H9 (cell line): ENCODE measurements at regions not wholly inside any gene's neighbourhood (a gene's known extent, or its start where the extent isn't known, plus 50 kb on each side); places are given as distances from the start of the nearest gene placed in this dataset.

Source experiments
- DNase-seq: peaks from one replicate; pipeline ENCODE4 v3.0.0-alpha.2; 2017
- H2AFZ ChIP-seq: one replicate; pipeline ENCODE4 v1.6.1; 2013; ENCODE audit warnings: mild to moderate bottlenecking, low read length, control low read depth, moderate library complexity
- H2AK5ac ChIP-seq: 2 replicates; pipeline ENCODE4 v1.6.1; 2013; ENCODE audit warnings: low read length, control low read depth, mixed read lengths; ENCODE audit not compliant: insufficient read length
- H2BK120ac ChIP-seq: one replicate; pipeline ENCODE4 v1.6.1; 2013; ENCODE audit warnings: low read depth, mild to moderate bottlenecking, low read length, control low read depth, inconsistent platforms; ENCODE audit not compliant: poor library complexity, severe bottlenecking
- H2BK12ac ChIP-seq: 2 replicates; pipeline ENCODE4 v1.6.1; 2013; ENCODE audit warnings: low read length, control low read depth, mixed read lengths, low read depth; ENCODE audit not compliant: insufficient read length
- H2BK15ac ChIP-seq: 2 replicates; pipeline ENCODE4 v1.6.1; 2013; ENCODE audit warnings: low read depth, low read length, control low read depth
- H2BK20ac ChIP-seq: one replicate; pipeline ENCODE4 v1.6.1; 2013; ENCODE audit warnings: low read depth, mild to moderate bottlenecking, low read length, control low read depth, inconsistent platforms; ENCODE audit not compliant: poor library complexity, severe bottlenecking
- H2BK5ac ChIP-seq: 2 replicates; pipeline ENCODE4 v1.6.1; 2013; ENCODE audit warnings: low read length, control low read depth, mixed read lengths; ENCODE audit not compliant: insufficient read length
- H3K14ac ChIP-seq: 2 replicates; pipeline ENCODE4 v1.6.1; 2013; ENCODE audit warnings: low read length, control low read depth; ENCODE audit not compliant: insufficient read depth
- H3K18ac ChIP-seq: 2 replicates; pipeline ENCODE4 v1.6.1; 2013; ENCODE audit warnings: low read depth, mild to moderate bottlenecking, mixed read lengths, low read length, control low read depth; ENCODE audit not compliant: insufficient read length
- H3K23ac ChIP-seq: 2 replicates; pipeline ENCODE4 v1.6.1; 2013; ENCODE audit warnings: low read length, control low read depth, mixed read lengths, low read depth; ENCODE audit not compliant: insufficient read length
- H3K23me2 ChIP-seq: 2 replicates; pipeline ENCODE4 v1.6.1; 2013; ENCODE audit warnings: low read depth, mild to moderate bottlenecking, mixed read lengths, low read length, control low read depth; ENCODE audit not compliant: insufficient read length, poor library complexity, severe bottlenecking
- H3K27ac ChIP-seq: 2 replicates; pipeline ENCODE4 v1.5.1; 2013; ENCODE audit warnings: low read length, control low read depth, mixed read lengths, low read depth; ENCODE audit not compliant: insufficient read length
- H3K27me3 ChIP-seq: 2 replicates; pipeline ENCODE4 v1.6.1; 2013; ENCODE audit warnings: low read length, control low read depth, inconsistent platforms; ENCODE audit not compliant: insufficient read depth
- H3K4ac ChIP-seq: 2 replicates; pipeline ENCODE4 v1.6.1; 2013; ENCODE audit warnings: low read depth, mild to moderate bottlenecking, control low read depth, inconsistent platforms, low read length, moderate library complexity
- H3K4me1 ChIP-seq: 2 replicates; pipeline ENCODE4 v1.6.1; 2013; ENCODE audit warnings: low read length, control low read depth, inconsistent platforms; ENCODE audit not compliant: insufficient read depth
- H3K4me2 ChIP-seq: 2 replicates; pipeline ENCODE4 v1.6.1; 2013; ENCODE audit warnings: low read length, control low read depth, mixed read lengths; ENCODE audit not compliant: insufficient read length, insufficient read depth
- H3K56ac ChIP-seq: 2 replicates; pipeline ENCODE4 v1.6.1; 2013; ENCODE audit warnings: low read depth, mild to moderate bottlenecking, mixed read lengths, low read length, control low read depth; ENCODE audit not compliant: insufficient read length
- H3K79me1 ChIP-seq: 2 replicates; pipeline ENCODE4 v1.6.1; 2013; ENCODE audit warnings: low read depth, mild to moderate bottlenecking, moderate library complexity, low read length, control low read depth, inconsistent platforms; ENCODE audit not compliant: insufficient read depth, poor library complexity, severe bottlenecking
- H3K79me2 ChIP-seq: 2 replicates; pipeline ENCODE4 v1.6.1; 2013; ENCODE audit warnings: low read length, control low read depth, inconsistent platforms; ENCODE audit not compliant: insufficient read depth
- H3K9ac ChIP-seq: 2 replicates; pipeline ENCODE4 v1.6.1; 2013; ENCODE audit warnings: low read length, control low read depth, mixed read lengths; ENCODE audit not compliant: insufficient read length; ENCODE audit errors: extremely low read depth
- H3K9me3 ChIP-seq: one replicate; pipeline ENCODE4 v1.6.1; 2013; ENCODE audit warnings: low read depth, low read length, inconsistent platforms; ENCODE audit not compliant: control insufficient read depth
- H3T11ph ChIP-seq: one replicate; pipeline ENCODE4 v1.6.1; 2013; ENCODE audit warnings: mild to moderate bottlenecking, low read length, control low read depth, inconsistent platforms
- H4K20me1 ChIP-seq: one replicate; pipeline ENCODE4 v1.6.1; 2013; ENCODE audit not compliant: control insufficient read depth, insufficient read length, insufficient read depth
- H4K5ac ChIP-seq: 2 replicates; pipeline ENCODE4 v1.6.1; 2013; ENCODE audit warnings: low read depth, mild to moderate bottlenecking, mixed read lengths, low read length, control low read depth; ENCODE audit not compliant: insufficient read length
- H4K8ac ChIP-seq: replicated peaks from 2 replicates; pipeline ENCODE4 v1.6.1; 2013; ENCODE audit warnings: low read length, control low read depth, mixed read lengths, low read depth; ENCODE audit not compliant: insufficient read length
- H4K91ac ChIP-seq: 2 replicates; pipeline ENCODE4 v1.6.1; 2013; ENCODE audit warnings: low read depth, mild to moderate bottlenecking, moderate library complexity, mixed read lengths, low read length, control low read depth; ENCODE audit not compliant: insufficient read length
- H3K27ac Mint-ChIP-seq, 3 experiments: 2 replicates in 2 of 3; 3 replicates in 1 of 3; pipeline ENCODE4 v1.8.0; 2020 to 2021; ENCODE audit warnings: mixed read lengths in 3 of 3, mild to moderate bottlenecking in 1 of 3, moderate library complexity in 1 of 3
- H3K27me3 Mint-ChIP-seq: 2 replicates; pipeline ENCODE4 v1.8.0; 2021; ENCODE audit warnings: low read depth, mild to moderate bottlenecking, moderate library complexity, mixed read lengths
- H3K36me3 Mint-ChIP-seq, 3 experiments: 2 replicates in 2 of 3; 3 replicates in 1 of 3; pipeline ENCODE4 v1.8.0; 2020 to 2021; ENCODE audit warnings: low read depth in 3 of 3, mixed read lengths in 3 of 3; ENCODE audit not compliant: insufficient read depth in 1 of 3
- H3K4me1 Mint-ChIP-seq, 2 experiments: 2 replicates each; pipeline ENCODE4 v1.8.0; 2020; ENCODE audit warnings: mixed read lengths in 2 of 2
- H3K4me3 Mint-ChIP-seq, 2 experiments: 2 replicates in 1 of 2; 3 replicates in 1 of 2; pipeline ENCODE4 v1.8.0; 2020 to 2021; ENCODE audit warnings: mild to moderate bottlenecking in 2 of 2, mixed read lengths in 2 of 2, moderate library complexity in 1 of 2
- H3K9me3 Mint-ChIP-seq, 2 experiments: 2 replicates in 1 of 2; 3 replicates in 1 of 2; pipeline ENCODE4 v1.8.0; 2020; ENCODE audit warnings: mild to moderate bottlenecking in 2 of 2, mixed read lengths in 2 of 2, moderate library complexity in 1 of 2
- CTCF ChIP-seq: fragments of 200-600 bp; sonication (generic); conservative IDR thresholded peaks from 3 replicates; pipeline ENCODE4 v1.8.0; 2021; ENCODE audit warnings: antibody characterized with exemption, mild to moderate bottlenecking
- WGBS: extraction: QIAGEN DNeasy Blood & Tissue Kit; methylation state at CpG from one replicate; pipeline ENCODE4 v1.1.7; 2013; ENCODE audit warnings: missing lambda C conversion rate, low lambda C conversion rate, mixed read lengths; ENCODE audit not compliant: insufficient read length; ENCODE audit errors: extremely low coverage; 5-methylcytosine and 5-hydroxymethylcytosine counted together

DNA sequence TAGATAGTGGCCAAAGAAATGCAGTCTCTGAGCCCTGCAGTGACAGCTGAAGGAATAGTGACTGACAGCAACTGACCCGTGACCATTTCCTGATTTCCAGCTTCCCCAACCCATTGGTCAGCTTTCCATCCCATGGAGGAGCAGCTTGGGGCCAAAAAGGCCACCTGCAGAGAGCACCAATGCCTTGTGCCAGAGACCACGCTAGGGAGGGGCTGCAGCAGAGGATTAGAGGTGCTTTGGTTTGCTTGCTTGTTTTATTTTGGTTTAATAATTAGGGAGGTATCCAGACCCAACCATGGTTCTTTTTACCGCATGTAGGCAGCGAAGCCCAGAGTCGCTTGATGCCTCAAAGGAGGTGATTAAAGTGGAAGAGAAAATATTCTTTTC, 61.3 kb upstream of the SIAH1 start:
- Mint-ChIP-seq H3K4me1 (peaks cover 10 to 14% of the 10 kb centered on the region in 2 experiments), H3K27ac (peak overlapping the region in 1 of 3 experiments; percentile 70; a peak in 1 of 7 replicates), H3K9me3 (no peaks in the 10 kb centered on the region), H3K36me3 (no peaks in the 10 kb centered on the region), H3K4me3 (no peak overlapping the region), H3K27me3 (no peaks in the 10 kb centered on the region)
- Histone ChIP-seq H3K9me3 (no peaks in the 10 kb centered on the region), H2BK12ac (no peak overlapping the region), H2BK20ac (no peak overlapping the region), H3K27me3 (no peaks in the 10 kb centered on the region), H3K79me1 (no peaks in the 10 kb centered on the region), H4K8ac (no peak overlapping the region), H3K4me2 (no peak overlapping the region), H2BK15ac (no peak overlapping the region), H3K79me2 (no peaks in the 10 kb centered on the region), H3K23ac (no peak overlapping the region), H3K14ac (no peak overlapping the region), H3K23me2 (no peaks in the 10 kb centered on the region), H3K9ac (no peak overlapping the region), H4K5ac (no peak overlapping the region), H4K20me1 (no peaks in the 10 kb centered on the region), H4K91ac (no peak overlapping the region), H2BK120ac (no peak overlapping the region), H3K4me1 (no peaks in the 10 kb centered on the region; the same call in 1 of the 2 replicates), H3K18ac (no peak overlapping the region), H2AK5ac (no peak overlapping the region), H3K56ac (no peak overlapping the region), H3K27ac (no peak overlapping the region), H2AFZ (no peak overlapping the region), H3T11ph (no peak overlapping the region), H3K4ac (no peak overlapping the region), H2BK5ac (no peak overlapping the region)
- no CpG with 5 or more reads among the region's 5 CpGs for WGBS
- no peak for DNase-seq
- no peak for TF ChIP-seq CTCF
